OCI-LY7 (cell line): ENCODE measurements at regions not wholly inside any gene's neighbourhood (a gene's known extent, or its start where the extent isn't known, plus 50 kb on each side); places are given as distances from the start of the nearest gene placed in this dataset.

Experiments used
- BruUV-seq: library from RNA; stranded (reverse); fragments of 400-500 nt; replicated peaks from 2 replicates; lab custom pipeline; 2021; lab: Mats Ljungman, UMichigan
- CTCF ChIA-PET: fragments of 300-600 bp; sonication (Branson Sonifier 250); formaldehyde crosslinking; loops from one replicate; lab custom pipeline; 2022; ENCODE audit warnings: antibody characterized with exemption; ENCODE audit not compliant: unreplicated experiment; lab: Charles Lee
- POLR2A ChIA-PET: fragments of 300-600 bp; sonication (Branson Sonifier 250); formaldehyde crosslinking; loops from one replicate; lab custom pipeline; 2022; ENCODE audit warnings: antibody characterized with exemption; lab: Charles Lee
- DNase-seq: peaks from one replicate; pipeline ENCODE4 v3.0.0-alpha.2; 2015; ENCODE audit warnings: low spot score
- H2AFZ ChIP-seq: fragments of 200-600 bp; sonication (generic), shearing (Covaris generic); 2 replicates; pipeline ENCODE4 v1.6.1; 2014; ENCODE audit warnings: mild to moderate bottlenecking, antibody characterized with exemption, low read length, moderate library complexity
- H3K27ac ChIP-seq: fragments of 200-600 bp; sonication (generic); 2 replicates; pipeline ENCODE4 v1.5.1; 2014; ENCODE audit warnings: mixed run types, low read depth, mild to moderate bottlenecking, moderate library complexity, low read length, inconsistent platforms; ENCODE audit not compliant: poor library complexity, severe bottlenecking
- H3K36me3 ChIP-seq: fragments of 200-600 bp; sonication (generic); 2 replicates; pipeline ENCODE4 v1.6.1; 2014; ENCODE audit warnings: mild to moderate bottlenecking, antibody characterized with exemption, low read length, moderate library complexity, mixed read lengths; ENCODE audit not compliant: insufficient read depth
- H3K4me1 ChIP-seq: fragments of 200-600 bp; sonication (generic); 2 replicates; pipeline ENCODE4 v1.5.1; 2014; ENCODE audit warnings: mild to moderate bottlenecking, low read length; ENCODE audit not compliant: insufficient read depth, poor library complexity, severe bottlenecking
- H3K4me2 ChIP-seq: fragments of 200-600 bp; sonication (generic); 2 replicates; pipeline ENCODE4 v1.6.1; 2014; ENCODE audit warnings: mild to moderate bottlenecking, low read length
- H3K4me3 ChIP-seq: fragments of 200-600 bp; sonication (generic); 2 replicates; pipeline ENCODE4 v1.5.1; 2014; ENCODE audit warnings: mild to moderate bottlenecking, low read depth, low read length; ENCODE audit not compliant: poor library complexity, severe bottlenecking
- H3K79me2 ChIP-seq: fragments of 200-600 bp; sonication (generic); 2 replicates; pipeline ENCODE4 v1.6.1; 2016; ENCODE audit warnings: low read depth, mild to moderate bottlenecking, low read length, moderate library complexity, mixed read lengths; ENCODE audit not compliant: insufficient read depth
- H3K9me2 ChIP-seq: fragments of 200-600 bp; sonication (generic); 2 replicates; pipeline ENCODE4 v1.6.1; 2016; ENCODE audit warnings: mild to moderate bottlenecking, low read length, mixed read lengths; ENCODE audit not compliant: insufficient read depth
- H3K9me3 ChIP-seq: fragments of 200-600 bp; sonication (generic); 2 replicates; pipeline ENCODE4 v1.6.1; 2014; ENCODE audit warnings: mild to moderate bottlenecking, mixed run types, low read length, mixed read lengths
- H4K20me1 ChIP-seq: fragments of 200-600 bp; sonication (generic); 2 replicates; pipeline ENCODE4 v1.6.1; 2014; ENCODE audit warnings: mild to moderate bottlenecking, antibody characterized with exemption, low read length, moderate library complexity, mixed read lengths; ENCODE audit not compliant: insufficient read depth
- CTCF ChIP-seq: fragments of 200-600 bp; sonication (generic); conservative IDR thresholded peaks from 2 replicates; pipeline ENCODE4 v1.5.1; 2014; ENCODE audit warnings: mild to moderate bottlenecking, antibody characterized with exemption, low read length, moderate library complexity, mixed read lengths
- EZH2phosphoT487 ChIP-seq: fragments of 200-600 bp; sonication (generic); IDR thresholded peaks from 2 replicates; pipeline ENCODE4 v1.6.1; 2018; ENCODE audit warnings: low read depth, borderline replicate concordance, mild to moderate bottlenecking, mixed run types, antibody characterized with exemption, low read length, moderate library complexity, mixed read lengths
- intact Hi-C: fragments of 100-400 bp; cut with micrococcal nuclease; formaldehyde crosslinking; loops from one replicate; pipeline ENCODE4 v1.10.0; 2022; ENCODE audit not compliant: unreplicated experiment

GRCh38 chr2:67142741-67143140, 254.4 kb upstream of the ETAA1 start:
- H3K4me3 ChIP-seq, result no peak overlapping the region
- DNase-seq, result no peak
- TF ChIP-seq CTCF, result no peak
- TF ChIP-seq EZH2phosphoT487, result no peak
- BruUV-seq, result no TSS peak
- H3K79me2 ChIP-seq, result no peaks in the 10 kb centered on the region
- H3K9me2 ChIP-seq, result no peaks in the 10 kb centered on the region
- H3K9me3 ChIP-seq, result no peaks in the 10 kb centered on the region
- no peak overlapping the region for H3K27ac ChIP-seq
- ChIA-PET CTCF (no interaction called here), POLR2A (no interaction called here)
- no peaks in the 10 kb centered on the region for H3K36me3 ChIP-seq
- H3K4me2 ChIP-seq, result no peak overlapping the region
- intact Hi-C loops, result no loop called here
- H2AFZ ChIP-seq, result no peak overlapping the region
- no peaks in the 10 kb centered on the region for H3K4me1 ChIP-seq
- H4K20me1 ChIP-seq, result no peaks in the 10 kb centered on the region

- no TSS peak for BruUV-seq
- ChIA-PET CTCF (no interaction called here), POLR2A (no interaction called here)
- intact Hi-C loops, result no loop called here
- no peaks in the 10 kb centered on the region for H3K4me1 ChIP-seq
- H3K4me2 ChIP-seq, result no peak overlapping the region
- no peak for TF ChIP-seq CTCF
- H3K4me3 ChIP-seq, result no peak overlapping the region
- H4K20me1 ChIP-seq, result no peaks in the 10 kb centered on the region
- no peak overlapping the region for H3K27ac ChIP-seq
- no peak for DNase-seq
- no peaks in the 10 kb centered on the region for H3K9me3 ChIP-seq
- H3K79me2 ChIP-seq, result no peaks in the 10 kb centered on the region
- H3K36me3 ChIP-seq, result no peaks in the 10 kb centered on the region
- H3K9me2 ChIP-seq, result no peaks in the 10 kb centered on the region
- H2AFZ ChIP-seq, result no peak overlapping the region
Measured at GRCh38 chr2:67145851-67146250, 251.3 kb upstream of the ETAA1 start.

- TF ChIP-seq EZH2phosphoT487, result no peak
- no peak for TF ChIP-seq CTCF
- no peaks in the 10 kb centered on the region for H3K9me3 ChIP-seq
- H3K4me2 ChIP-seq, result no peak overlapping the region
- H3K4me1 ChIP-seq, result no peaks in the 10 kb centered on the region
- no TSS peak for BruUV-seq
- H3K9me2 ChIP-seq, result no peaks in the 10 kb centered on the region
- intact Hi-C loops, result no loop called here
- ChIA-PET POLR2A (no interaction called here), CTCF (no interaction called here)
- H4K20me1 ChIP-seq, result no peaks in the 10 kb centered on the region
- no peak for DNase-seq
- no peak overlapping the region for H3K27ac ChIP-seq
- H3K79me2 ChIP-seq, result no peaks in the 10 kb centered on the region
- H3K36me3 ChIP-seq, result no peaks in the 10 kb centered on the region
- H2AFZ ChIP-seq, result no peak overlapping the region
- H3K4me3 ChIP-seq, result no peak overlapping the region
Measured at GRCh38 chr2:67156796-67157195, 240.3 kb upstream of the ETAA1 start.
